IPS DF 19.7 (cell line): ENCODE measurements at regions not wholly inside any gene's neighbourhood (a gene's known extent, or its start where the extent isn't known, plus 50 kb on each side); places are given as distances from the start of the nearest gene placed in this dataset.
"Not testable (repeated sequence)": the region's sequence is repeated elsewhere in the genome, so short reads cannot be mapped to it uniquely, and the experiment has no call there.

Source experiments
- DNase-seq: peaks from one replicate; pipeline ENCODE4 v3.0.0-alpha.2; 2013; ENCODE audit warnings: low read depth, low spot score

- DNase-seq, result no peak
These were observed 53.3 kb upstream of the CYLC2 start for GRCh38 chr9:102941868-102942267.

DNA sequence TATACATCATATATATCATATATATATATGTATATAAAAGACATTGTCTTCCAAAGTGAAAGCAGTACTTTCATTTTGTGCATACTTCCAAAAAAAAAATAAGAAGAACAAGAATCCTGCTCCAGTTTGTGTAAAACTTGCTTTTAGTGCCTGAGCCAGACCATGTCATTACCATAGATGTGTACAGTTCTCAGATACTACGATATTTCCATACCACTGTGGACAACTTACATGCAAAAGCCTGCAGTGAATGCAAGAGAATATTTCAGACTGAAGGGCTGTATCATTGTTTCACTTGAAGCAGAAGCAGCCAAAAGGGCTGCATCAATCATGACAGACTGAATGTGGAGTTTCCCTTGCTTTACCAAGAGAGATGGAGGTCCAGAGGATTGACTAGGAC lies 72.6 kb upstream of the CYLC2 start:
- no peak for DNase-seq

GRCh38 chr9:102911185-102911584 lies 83.9 kb upstream of the CYLC2 start:
- DNase-seq, result no peak

DNA sequence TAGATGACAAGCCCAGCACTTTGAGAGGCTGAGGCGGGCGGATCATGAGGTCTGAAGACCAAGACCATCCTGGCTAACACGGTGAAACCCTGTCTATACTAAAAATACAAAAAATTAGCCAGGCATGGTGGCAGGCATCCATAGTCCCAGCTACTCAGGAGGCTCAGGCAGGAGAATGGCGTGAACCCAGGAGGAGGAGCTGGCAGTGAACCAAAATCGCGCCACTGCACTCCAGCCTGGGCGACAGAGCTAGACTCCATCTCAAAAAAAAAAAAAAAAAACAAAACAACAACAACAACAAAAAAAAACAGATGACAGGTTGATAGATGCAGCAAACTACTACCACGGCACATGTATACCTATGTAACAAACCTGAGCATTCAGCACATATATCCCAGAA lies 89.3 kb upstream of the CYLC2 start:
- DNase-seq, result not testable (repeated sequence)

- DNase-seq, result no peak
These were observed 103.1 kb upstream of the CYLC2 start for GRCh38 chr9:102892025-102892424.

GRCh38 chr9:102888747-102889146 lies 106.4 kb upstream of the CYLC2 start:
- DNase-seq, result not testable (repeated sequence)

GRCh38 chr9:102875687-102876086 lies 119.4 kb upstream of the CYLC2 start:
- no peak for DNase-seq

- no peak for DNase-seq
These were observed 127.6 kb upstream of the CYLC2 start for GRCh38 chr9:102867488-102867887.

DNA sequence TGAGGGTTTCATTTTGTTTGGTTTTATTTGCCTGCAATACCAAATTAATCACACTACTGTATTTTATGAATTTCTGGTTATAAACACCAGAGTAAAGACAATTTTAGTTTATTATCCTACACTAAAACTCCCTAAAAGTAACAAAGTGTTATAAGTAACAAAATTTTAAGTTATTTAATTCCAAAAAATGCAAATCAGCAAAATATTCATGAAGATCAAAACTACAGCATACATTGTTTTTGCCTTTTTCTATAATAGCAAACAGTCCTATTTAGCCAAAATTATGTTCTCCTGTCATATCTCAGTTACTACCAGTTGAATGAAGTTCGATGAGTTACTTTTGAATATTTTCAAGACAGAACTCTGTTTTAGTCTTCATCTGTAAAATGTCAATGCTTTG lies 132.7 kb upstream of the CYLC2 start:
- no peak for DNase-seq

DNA sequence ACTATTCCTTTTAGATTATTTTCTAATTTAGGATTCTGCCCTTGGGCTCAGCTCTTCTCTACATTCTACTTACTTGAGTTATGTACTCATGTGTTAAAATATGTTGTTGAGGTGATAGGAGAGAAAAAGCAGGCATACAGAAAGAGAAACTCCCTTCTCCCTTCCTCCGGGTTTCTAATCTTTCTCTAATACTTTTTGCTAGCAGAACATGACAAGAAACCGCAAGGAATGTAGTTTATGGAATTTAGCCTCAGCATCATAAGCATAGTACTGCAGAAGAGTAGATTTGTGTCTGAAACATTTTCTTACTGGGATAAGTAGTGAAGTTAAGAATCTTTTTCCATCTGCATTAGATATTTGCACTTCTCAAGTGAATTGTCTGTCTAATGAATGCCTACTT lies 139.5 kb upstream of the CYLC2 start:
- no peak for DNase-seq

- DNase-seq, result no peak
These were observed 149.2 kb upstream of the CYLC2 start for GRCh38 chr9:102845827-102846371.

GRCh38 chr9:102844716-102845115 lies 150.4 kb upstream of the CYLC2 start:
- DNase-seq, result no peak

GRCh38 chr9:102842423-102842822 lies 152.7 kb upstream of the CYLC2 start:
- DNase-seq, result no peak

DNA sequence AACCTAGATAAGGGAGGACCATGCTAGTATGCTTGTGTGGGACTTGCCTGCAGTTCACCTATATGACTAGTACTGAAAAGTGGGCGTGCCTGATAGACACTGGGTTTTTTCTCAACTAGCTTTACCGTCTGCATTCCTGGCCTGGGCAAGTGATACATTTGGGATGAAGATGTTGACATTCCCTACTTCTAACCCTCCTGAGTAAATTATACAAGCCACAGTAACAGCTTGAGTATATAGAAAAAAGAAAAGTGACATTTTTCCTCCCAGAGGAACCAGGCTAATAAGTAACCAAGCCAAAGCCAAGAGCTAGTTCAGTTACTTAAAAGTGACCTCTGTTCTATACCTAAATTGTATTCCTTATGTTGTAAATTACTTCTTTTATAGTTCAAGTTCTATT lies 153.8 kb upstream of the CYLC2 start:
- no peak for DNase-seq

DNA sequence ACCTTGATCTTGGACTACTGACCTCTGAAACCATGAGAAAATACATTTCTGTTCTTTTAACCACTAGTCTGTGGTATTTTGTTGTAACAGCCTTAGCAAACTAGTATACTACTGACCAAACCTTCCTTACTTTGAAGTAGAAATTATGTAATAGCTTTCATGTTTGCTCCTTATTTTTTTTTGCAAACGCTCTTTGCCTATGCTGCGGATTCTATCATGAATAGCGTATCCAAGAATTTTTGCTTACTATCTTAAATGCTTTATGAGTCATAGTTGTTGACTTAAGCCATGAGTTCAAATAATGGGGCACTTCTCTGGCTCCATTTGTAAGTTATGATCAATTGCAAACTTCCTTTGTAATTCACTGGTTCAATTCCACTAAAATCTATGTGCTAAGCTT lies 154.8 kb upstream of the CYLC2 start:
- DNase-seq, result no peak

DNA sequence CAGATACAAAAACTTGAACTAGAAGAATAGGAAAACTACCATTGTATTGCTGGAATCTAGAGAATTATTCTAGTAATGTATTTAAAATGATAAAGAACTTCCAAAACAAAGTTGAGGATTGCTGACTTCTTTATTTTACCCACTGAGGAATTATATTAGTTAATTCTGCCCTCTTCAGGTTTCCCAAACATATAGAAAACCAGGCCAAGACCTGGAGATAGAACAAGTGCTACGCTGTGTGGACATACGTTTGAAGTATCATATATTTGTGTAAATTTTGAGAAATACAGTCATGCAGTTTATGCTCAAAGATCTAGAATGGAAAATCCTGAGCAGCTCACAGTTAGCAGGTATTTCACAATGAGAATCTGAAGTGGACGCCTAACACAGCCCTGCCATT lies 162.3 kb upstream of the CYLC2 start:
- no peak for DNase-seq

GRCh38 chr9:102796244-102796643 lies 198.9 kb upstream of the CYLC2 start:
- no peak for DNase-seq

DNA sequence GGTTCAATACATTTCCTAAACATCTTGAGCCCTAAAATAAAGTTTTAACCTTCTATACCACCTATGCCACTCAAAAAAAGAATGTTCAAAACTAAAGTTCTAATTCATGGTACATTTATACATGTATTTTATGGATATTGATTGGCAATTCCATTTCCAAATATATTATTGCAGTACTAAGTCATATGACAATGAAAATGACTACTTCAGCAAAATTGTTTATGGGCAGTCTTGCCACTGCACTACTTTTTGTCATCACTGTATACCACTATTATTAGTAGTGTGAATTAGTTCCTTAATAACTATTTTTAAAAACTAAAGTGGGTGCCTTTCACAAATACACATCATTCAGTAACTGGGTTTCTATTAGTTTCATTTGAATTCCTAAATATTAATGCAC lies 199.6 kb upstream of the CYLC2 start:
- no peak for DNase-seq

DNA sequence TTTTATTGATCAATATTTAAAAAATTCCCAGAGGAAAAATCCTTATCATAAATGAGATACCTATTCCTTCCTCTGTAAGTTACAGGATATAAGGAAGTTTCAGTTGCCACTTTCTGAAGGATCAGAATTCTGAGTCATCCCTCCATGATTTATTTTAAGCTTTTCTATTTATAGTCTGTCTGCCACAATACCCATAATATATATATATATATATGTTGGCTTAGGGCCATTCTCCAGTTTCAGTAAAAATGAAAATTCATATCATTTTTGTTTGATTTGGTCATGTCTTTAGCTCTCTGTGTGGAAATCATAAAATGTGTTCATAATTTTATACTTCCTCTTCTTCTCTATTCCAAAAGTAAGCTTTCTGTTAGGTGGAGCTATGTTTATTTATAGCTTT lies 215.8 kb upstream of the CYLC2 start:
- no peak for DNase-seq

- no peak for DNase-seq
These were observed 216.4 kb upstream of the CYLC2 start for GRCh38 chr9:102778746-102779145.

DNA sequence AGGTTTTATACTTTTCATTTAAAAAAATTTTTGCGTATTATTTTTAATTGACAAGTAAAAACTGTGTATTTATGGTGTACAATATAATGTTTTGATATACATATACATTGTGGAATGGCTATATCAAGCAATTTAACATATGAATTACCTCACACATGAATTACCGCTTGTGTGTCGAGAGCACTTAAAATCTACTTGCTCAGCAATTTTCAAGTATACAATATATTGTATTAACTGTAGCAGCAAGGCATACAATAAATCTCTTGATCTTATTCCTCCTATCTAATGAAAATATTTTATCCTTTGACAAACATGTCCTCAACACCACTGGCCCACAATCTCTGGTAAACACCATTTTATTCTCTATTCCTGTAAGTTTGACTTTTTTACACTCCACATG lies 224.4 kb upstream of the CYLC2 start:
- DNase-seq, result no peak

- no peak for DNase-seq
These were observed 225.8 kb upstream of the CYLC2 start for GRCh38 chr9:102769307-102769706.

GRCh38 chr9:102768002-102768401 lies 227.1 kb upstream of the CYLC2 start:
- no peak for DNase-seq

GRCh38 chr9:102767076-102767475 lies 228.1 kb upstream of the CYLC2 start:
- DNase-seq, result no peak

GRCh38 chr9:102740578-102740977 lies 254.6 kb upstream of the CYLC2 start:
- DNase-seq, result no peak
